ENCODE measurements at regions not wholly inside any gene's neighbourhood (a gene's known extent, or its start where the extent isn't known, plus 50 kb on each side); places are given as distances from the start of the nearest gene placed in this dataset.

GRCh38 chr3:154977666-154978065 lies 102.5 kb upstream of the MME start:
- intact Hi-C loops (cut with DNase I), result no loop called here
- ATAC-seq, result no peak
- DNase-seq, result no peak

- DNase-seq, result no peak
- ATAC-seq, result no peak
- intact Hi-C loops (cut with DNase I), result no loop called here
Measured at GRCh38 chr3:154976072-154976983, 103.8 kb upstream of the MME start.

GRCh38 chr3:154973851-154974250 lies 106.3 kb upstream of the MME start:
- DNase-seq (no peak), ATAC-seq (no peak)
- intact Hi-C loops (cut with DNase I), result no loop called here

- ATAC-seq, result no peak
- DNase-seq, result no peak
- intact Hi-C loops (cut with DNase I), result no loop called here
Measured at GRCh38 chr3:154972951-154973350, 107.2 kb upstream of the MME start.

- ATAC-seq (peak in 1 of 2 donors; percentile 23), DNase-seq (no peak)
- intact Hi-C loops (cut with DNase I), result no loop called here
Measured at GRCh38 chr3:154971771-154972326, 108.3 kb upstream of the MME start.

GRCh38 chr3:154971341-154971740 lies 108.8 kb upstream of the MME start:
- ATAC-seq (peak in 1 of 2 donors; percentile 15), DNase-seq (no peak)
- intact Hi-C loops (cut with DNase I), result no loop called here

GRCh38 chr3:154970797-154971196 lies 109.3 kb upstream of the MME start:
- ATAC-seq, result peak in 1 of 2 donors; percentile 38

GRCh38 chr3:154969366-154969765 lies 110.8 kb upstream of the MME start:
- intact Hi-C loops (cut with DNase I), result no loop called here
- ATAC-seq, result no peak
- no peak for DNase-seq

More at GRCh38 chr3:154970797-154971196, 109.3 kb upstream of the MME start:
- DNase-seq, result no peak
- intact Hi-C loops (cut with DNase I), result no loop called here

- no peak for ATAC-seq
- no peak for DNase-seq
- intact Hi-C loops (cut with DNase I), result no loop called here
Measured at GRCh38 chr3:154967090-154967489, 113.0 kb upstream of the MME start.

GRCh38 chr3:154956815-154957214 lies 123.3 kb upstream of the MME start:
- intact Hi-C loops (cut with DNase I), result no loop called here
- ATAC-seq (no peak), DNase-seq (no peak)

GRCh38 chr3:154955907-154956533 lies 124.1 kb upstream of the MME start:
- no peak for DNase-seq
- ATAC-seq, result no peak
- intact Hi-C loops (cut with DNase I), result no loop called here

GRCh38 chr3:154954757-154955156 lies 125.4 kb upstream of the MME start:
- ATAC-seq (no peak), DNase-seq (no peak)
- intact Hi-C loops (cut with DNase I), result no loop called here

GRCh38 chr3:154953538-154953937 lies 126.6 kb upstream of the MME start:
- ATAC-seq, result no peak

GRCh38 chr3:154952553-154952952 lies 127.6 kb upstream of the MME start:
- ATAC-seq (no peak), DNase-seq (no peak)
- intact Hi-C loops (cut with DNase I), result no loop called here

More at GRCh38 chr3:154953538-154953937, 126.6 kb upstream of the MME start:
- intact Hi-C loops (cut with DNase I), result no loop called here
- no peak for DNase-seq

GRCh38 chr3:154943981-154944380 lies 136.1 kb upstream of the MME start:
- intact Hi-C loops (cut with DNase I), result no loop called here
- no peak for ATAC-seq
- DNase-seq, result no peak

GRCh38 chr3:154942827-154943226 lies 137.3 kb upstream of the MME start:
- intact Hi-C loops (cut with DNase I), result no loop called here
- DNase-seq (no peak), ATAC-seq (no peak)

- no peak for ATAC-seq
- no peak for DNase-seq
- intact Hi-C loops (cut with DNase I), result no loop called here
Measured at GRCh38 chr3:154936196-154936595, 143.9 kb upstream of the MME start.

GRCh38 chr3:154933581-154933980 lies 146.5 kb upstream of the MME start:
- intact Hi-C loops (cut with DNase I), result no loop called here
- DNase-seq, result no peak

GRCh38 chr3:154932633-154933032 lies 147.5 kb upstream of the MME start:
- DNase-seq, result no peak
- intact Hi-C loops (cut with DNase I), result no loop called here
- ATAC-seq, result no peak

More at GRCh38 chr3:154933581-154933980, 146.5 kb upstream of the MME start:
- ATAC-seq, result no peak

GRCh38 chr3:154931484-154931883 lies 148.6 kb upstream of the MME start:
- ATAC-seq (no peak), DNase-seq (no peak)
- intact Hi-C loops (cut with DNase I), result no loop called here
